A673 (cell line): ENCODE measurements at regions not wholly inside any gene's neighbourhood (a gene's known extent, or its start where the extent isn't known, plus 50 kb on each side); places are given as distances from the start of the nearest gene placed in this dataset.

ENCODE experiments used
- BruUV-seq: library from RNA; stranded (reverse); fragments of 400-500 nt; replicated peaks from 2 replicates; lab custom pipeline; 2021; lab: Mats Ljungman, UMichigan
- CTCF ChIA-PET: fragments of 300-600 bp; sonication (Branson Sonifier 250); formaldehyde crosslinking; loops from one replicate; lab custom pipeline; 2022; ENCODE audit warnings: antibody characterized with exemption; lab: Charles Lee
- POLR2A ChIA-PET: fragments of 300-600 bp; sonication (Branson Sonifier 250); formaldehyde crosslinking; loops from one replicate; lab custom pipeline; 2022; ENCODE audit warnings: antibody characterized with exemption; ENCODE audit not compliant: low non-redundant PET; lab: Charles Lee
- DNase-seq: peaks from one replicate; pipeline ENCODE4 v3.0.0-alpha.2; 2015; ENCODE audit warnings: low spot score
- H3K27ac ChIP-seq: fragments of 200-600 bp; sonication (generic); 2 replicates; pipeline ENCODE4 v1.5.1; 2016; ENCODE audit warnings: mixed run types, low read depth, mild to moderate bottlenecking, mixed read lengths, antibody characterized with exemption, low read length; ENCODE audit not compliant: poor library complexity, severe bottlenecking
- H3K27me3 ChIP-seq: fragments of 200-600 bp; sonication (generic); replicated peaks from 2 replicates; pipeline ENCODE4 v1.6.1; 2017; ENCODE audit warnings: mixed run types, low read depth, mild to moderate bottlenecking, mixed read lengths, antibody characterized with exemption, low read length; ENCODE audit not compliant: insufficient read depth, poor library complexity
- H3K36me3 ChIP-seq: fragments of 200-600 bp; sonication (generic); 2 replicates; pipeline ENCODE4 v1.6.1; 2016; ENCODE audit warnings: mixed run types, mild to moderate bottlenecking, mixed read lengths, antibody characterized with exemption, low read length; ENCODE audit not compliant: insufficient read depth, poor library complexity, severe bottlenecking
- H3K4me1 ChIP-seq: fragments of 200-600 bp; sonication (generic); 2 replicates; pipeline ENCODE4 v1.6.1; 2017; ENCODE audit warnings: mixed run types, mild to moderate bottlenecking, mixed read lengths, antibody characterized with exemption, low read length; ENCODE audit not compliant: insufficient read depth, poor library complexity, severe bottlenecking
- H3K4me3 ChIP-seq: fragments of 200-600 bp; sonication (generic); 2 replicates; pipeline ENCODE4 v1.5.1; 2016; ENCODE audit warnings: low read depth, mixed run types, mild to moderate bottlenecking, mixed read lengths, low read length; ENCODE audit not compliant: poor library complexity, severe bottlenecking
- H3K9me3 ChIP-seq: fragments of 200-600 bp; sonication (generic); 2 replicates; pipeline ENCODE4 v1.6.1; 2016; ENCODE audit warnings: mixed run types, low read depth, mild to moderate bottlenecking, mixed read lengths, antibody characterized with exemption, low read length; ENCODE audit not compliant: poor library complexity, severe bottlenecking
- EZH2 ChIP-seq: fragments of 200-600 bp; sonication (generic); IDR thresholded peaks from 2 replicates; pipeline ENCODE4 v1.6.1; 2017; ENCODE audit warnings: borderline replicate concordance, low read depth, mild to moderate bottlenecking, mixed read lengths, antibody characterized with exemption, low read length; ENCODE audit not compliant: poor library complexity, severe bottlenecking
- intact Hi-C: fragments of 100-400 bp; cut with micrococcal nuclease; formaldehyde crosslinking; loops from one replicate; pipeline ENCODE4 v1.10.0; 2022; ENCODE audit not compliant: unreplicated experiment
- TF ChIP-seq, protein P1 (sequence below): fragments of 300-800, 200-600 bp; sonication (generic); conservative IDR thresholded peaks from 2 replicates; pipeline ENCODE4 v1.5.1; 2017; ENCODE audit warnings: low read depth, mild to moderate bottlenecking, antibody characterized with exemption, low read length, moderate library complexity, mixed read lengths

DNA sequence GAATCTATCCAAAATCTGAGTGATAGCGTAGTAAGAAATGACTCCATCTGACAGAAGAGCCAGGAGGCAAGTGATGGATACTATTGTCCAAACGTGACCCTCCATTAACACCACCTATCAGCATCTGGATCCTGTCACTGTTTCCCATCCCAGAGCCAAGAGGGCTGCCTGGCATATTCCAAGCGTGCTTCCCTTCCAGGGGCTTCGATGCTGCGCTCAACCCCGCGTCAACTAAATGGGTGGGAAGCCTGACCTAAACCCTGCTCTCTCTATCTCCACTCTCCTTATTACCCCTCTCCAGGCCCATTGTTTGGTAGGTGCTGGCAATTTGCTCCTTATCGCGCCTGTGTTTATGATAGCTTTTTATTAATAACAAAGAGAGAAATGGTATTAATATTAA lies 83.2 kb downstream of the NR2F2 start:
- BruUV-seq: no TSS peak
- H3K4me3 ChIP-seq: no peak overlapping the region
- DNase-seq: no peak
- POLR2A ChIA-PET: no interaction called here
- H3K27ac ChIP-seq: no peak overlapping the region
- intact Hi-C loops: no loop called here
- H3K36me3 ChIP-seq: no peaks in the 10 kb centered on the region
- H3K4me1 ChIP-seq: peaks cover 37% of the 10 kb centered on the region
- TF ChIP-seq, protein P1, sequence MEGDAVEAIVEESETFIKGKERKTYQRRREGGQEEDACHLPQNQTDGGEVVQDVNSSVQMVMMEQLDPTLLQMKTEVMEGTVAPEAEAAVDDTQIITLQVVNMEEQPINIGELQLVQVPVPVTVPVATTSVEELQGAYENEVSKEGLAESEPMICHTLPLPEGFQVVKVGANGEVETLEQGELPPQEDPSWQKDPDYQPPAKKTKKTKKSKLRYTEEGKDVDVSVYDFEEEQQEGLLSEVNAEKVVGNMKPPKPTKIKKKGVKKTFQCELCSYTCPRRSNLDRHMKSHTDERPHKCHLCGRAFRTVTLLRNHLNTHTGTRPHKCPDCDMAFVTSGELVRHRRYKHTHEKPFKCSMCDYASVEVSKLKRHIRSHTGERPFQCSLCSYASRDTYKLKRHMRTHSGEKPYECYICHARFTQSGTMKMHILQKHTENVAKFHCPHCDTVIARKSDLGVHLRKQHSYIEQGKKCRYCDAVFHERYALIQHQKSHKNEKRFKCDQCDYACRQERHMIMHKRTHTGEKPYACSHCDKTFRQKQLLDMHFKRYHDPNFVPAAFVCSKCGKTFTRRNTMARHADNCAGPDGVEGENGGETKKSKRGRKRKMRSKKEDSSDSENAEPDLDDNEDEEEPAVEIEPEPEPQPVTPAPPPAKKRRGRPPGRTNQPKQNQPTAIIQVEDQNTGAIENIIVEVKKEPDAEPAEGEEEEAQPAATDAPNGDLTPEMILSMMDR: no peak
- no peak for TF ChIP-seq EZH2
- no peaks in the 10 kb centered on the region for H3K27me3 ChIP-seq
- CTCF ChIA-PET: no interaction called here
- no peaks in the 10 kb centered on the region for H3K9me3 ChIP-seq

DNA sequence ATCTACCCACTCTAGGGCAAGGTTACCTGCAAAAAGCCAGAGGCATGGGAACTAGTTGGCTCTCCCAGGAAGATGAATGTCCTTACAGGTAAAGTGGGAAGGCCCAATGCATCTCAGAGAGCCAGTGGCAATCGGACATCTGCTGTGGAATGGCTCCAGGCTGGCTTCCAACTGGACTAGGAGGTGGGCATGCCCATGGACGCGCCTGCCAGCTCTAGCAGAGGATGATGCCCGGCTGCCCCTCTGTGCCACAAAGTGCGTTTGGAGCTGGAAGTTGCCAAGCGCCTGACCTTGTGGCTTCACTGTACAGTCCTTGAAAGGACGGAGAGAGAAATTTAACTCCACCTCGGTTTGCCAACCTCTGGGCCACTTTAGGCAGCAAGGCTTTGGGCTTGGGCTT lies 84.4 kb downstream of the NR2F2 start:
- peaks cover 41% of the 10 kb centered on the region for H3K4me1 ChIP-seq
- H3K4me3 ChIP-seq: no peak overlapping the region
- ChIA-PET POLR2A (no interaction called here), CTCF (no interaction called here)
- no TSS peak for BruUV-seq
- no peak for TF ChIP-seq EZH2
- TF ChIP-seq, protein P1: no peak
- H3K9me3 ChIP-seq: no peaks in the 10 kb centered on the region
- DNase-seq: no peak
- intact Hi-C loops: loop anchor here (5.0 kb wide), 1 partner anchor 58 kb away; no protein-coding TSS in a partner anchor
- no peaks in the 10 kb centered on the region for H3K27me3 ChIP-seq
- no peak overlapping the region for H3K27ac ChIP-seq
- no peaks in the 10 kb centered on the region for H3K36me3 ChIP-seq

DNA sequence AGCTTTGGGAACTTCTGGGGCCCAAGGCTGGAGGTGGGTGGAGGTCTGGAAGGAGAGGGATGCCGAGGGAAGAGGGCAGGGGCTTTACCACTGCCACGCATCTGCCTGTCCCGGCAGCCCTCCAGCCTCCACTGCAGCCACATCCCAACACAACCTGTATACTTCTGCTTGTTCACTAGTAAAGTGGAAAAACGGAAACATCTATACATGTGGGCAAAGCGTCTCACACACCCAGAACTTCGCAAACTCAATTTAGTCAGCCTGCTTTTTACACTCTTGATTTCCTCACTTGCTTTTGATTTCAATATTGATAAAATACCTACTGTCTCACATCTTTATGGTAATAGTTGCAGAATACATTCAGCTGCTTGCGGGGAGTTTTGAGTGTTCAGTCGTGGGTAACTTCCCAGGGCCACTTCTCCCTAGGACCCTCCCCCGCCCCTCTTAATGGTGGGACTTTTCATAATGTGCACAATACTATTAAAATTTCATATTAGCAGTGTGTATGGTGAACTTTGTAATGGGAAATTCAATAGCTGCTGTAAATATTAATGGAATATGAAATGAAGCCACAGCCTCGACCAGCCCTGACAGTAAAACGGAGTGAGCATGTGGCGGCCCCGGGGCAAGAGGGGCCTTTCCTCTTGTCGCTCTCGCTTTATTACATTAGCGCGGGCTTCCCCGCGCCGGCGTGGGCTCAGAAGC lies 85.2 kb downstream of the NR2F2 start:
- no peaks in the 10 kb centered on the region for H3K36me3 ChIP-seq
- ChIA-PET POLR2A (no interaction called here), CTCF (no interaction called here)
- no peak for TF ChIP-seq EZH2
- TF ChIP-seq, protein P1: no peak
- peaks cover 36% of the 10 kb centered on the region for H3K4me1 ChIP-seq
- DNase-seq: no peak
- intact Hi-C loops: loop anchor here (5.0 kb wide), 1 partner anchor 58 kb away; no protein-coding TSS in a partner anchor
- H3K27ac ChIP-seq: no peak overlapping the region
- no peaks in the 10 kb centered on the region for H3K9me3 ChIP-seq
- no peaks in the 10 kb centered on the region for H3K27me3 ChIP-seq
- no peak overlapping the region for H3K4me3 ChIP-seq
- no TSS peak for BruUV-seq
